ENCODE measurements at regions not wholly inside any gene's neighbourhood (a gene's known extent, or its start where the extent isn't known, plus 50 kb on each side); places are given as distances from the start of the nearest gene placed in this dataset.

GRCh38 chr16:79476580-79476979, 124.0 kb downstream of the MAF start:
- CTCF ChIA-PET (ENCODE audit: partially characterized antibody): interaction anchor here (1.0 kb wide), 1 partner anchor 60 kb away, joined by 7 read pairs; no protein-coding TSS in a partner anchor
- no peaks in the 10 kb centered on the region for H3K36me3 ChIP-seq (ENCODE audit: control insufficient read depth in 2 of 4, insufficient read depth in 4 of 4, low read length in 3 of 4)
- H3K4me3 ChIP-seq (ENCODE audit: extremely low read depth in 1 of 4, insufficient read depth in 2 of 4, low read depth in 3 of 4, low read length in 4 of 4): no peak overlapping the region
- no peak overlapping the region for H2BK15ac ChIP-seq (ENCODE audit: low read length)
- no peak overlapping the region for H3K9ac ChIP-seq (replicated peaks in 1 of 4; ENCODE audit: extremely low read depth in 1 of 4, low read depth in 3 of 4, low read length in 3 of 4)
- no peak overlapping the region for H2BK12ac ChIP-seq (ENCODE audit: low read depth, low read length)
- H3K9me3 ChIP-seq (ENCODE audit: insufficient read depth in 2 of 2, low read depth in 1 of 2, low read length in 1 of 2): no peaks in the 10 kb centered on the region
- no peak overlapping the region for H2AK5ac ChIP-seq (ENCODE audit: low read depth, low read length)
- no peak overlapping the region for H2BK5ac ChIP-seq (ENCODE audit: low read depth, low read length)
- no peak overlapping the region for H3K14ac ChIP-seq (ENCODE audit: insufficient read length)
- no peak overlapping the region for H2BK20ac ChIP-seq (ENCODE audit: low read length)
- no peak overlapping the region for H3K18ac ChIP-seq (ENCODE audit: extremely low read depth, low read length)
- H4K8ac ChIP-seq (ENCODE audit: extremely low read depth, insufficient read depth, low read length): no peak overlapping the region
- no peaks in the 10 kb centered on the region for H3K27me3 ChIP-seq (replicated peaks in 1 of 4; ENCODE audit: control insufficient read depth in 3 of 4, extremely low read depth in 1 of 4, insufficient read depth in 3 of 4, low read length in 3 of 4)
- H4K91ac ChIP-seq (replicated peaks; ENCODE audit: insufficient read length, low read length): no peak overlapping the region
- H3K4me1 ChIP-seq (replicated peaks in 1 of 4; ENCODE audit: control insufficient read depth in 3 of 4, insufficient read depth in 4 of 4, low read length in 3 of 4): no peaks in the 10 kb centered on the region
- H4K5ac ChIP-seq (ENCODE audit: insufficient read length, low read depth, low read length): no peak overlapping the region
- H3K23ac ChIP-seq (ENCODE audit: insufficient read length): no peak overlapping the region
- DNase-seq (ENCODE audit: low read depth in 1 of 2, low spot score in 2 of 2) (no peak), FAIRE-seq (no peak)
- H3K56ac ChIP-seq (replicated peaks; ENCODE audit: insufficient read length, low read depth, low read length): no peak overlapping the region
- no peaks in the 10 kb centered on the region for H3K79me1 ChIP-seq (ENCODE audit: low read depth, low read length)
- WGBS, 2 experiments (ENCODE audit: extremely low coverage in 1 of 2, insufficient coverage in 1 of 2, insufficient read length in 1 of 2, insufficient replicate concordance in 2 of 2, low coverage in 1 of 2, low lambda C conversion rate in 2 of 2, missing lambda C conversion rate in 1 of 2): 95% methylated on average over 5 of the region's 5 CpGs; no CpG with 5 or more reads in 1 of the 2 experiments
- no peak overlapping the region for H3K4me2 ChIP-seq (ENCODE audit: insufficient read depth in 1 of 2, low read depth in 2 of 2, low read length in 2 of 2)
- H4K20me1 ChIP-seq (replicated peaks in 1 of 2; ENCODE audit: control insufficient read depth in 1 of 2, insufficient read depth in 2 of 2, low read length in 2 of 2): no peaks in the 10 kb centered on the region
- H3K23me2 ChIP-seq (ENCODE audit: low read depth, low read length): peaks cover 3% of the 10 kb centered on the region; the same call in 1 of the 2 replicates
- no peak overlapping the region for H2AFZ ChIP-seq (ENCODE audit: low read length)
- POLR2A ChIA-PET (ENCODE audit: partially characterized antibody): no interaction called here
- H3K4ac ChIP-seq (replicated peaks; ENCODE audit: insufficient read length, low read depth, low read length): no peak overlapping the region
- no peak overlapping the region for H3K27ac ChIP-seq (ENCODE audit: low read depth, low read length)
- no peaks in the 10 kb centered on the region for H3K79me2 ChIP-seq (ENCODE audit: control insufficient read depth in 1 of 2, insufficient read depth in 2 of 2, low read length in 2 of 2)
- no peak overlapping the region for H2BK120ac ChIP-seq (replicated peaks; ENCODE audit: low read depth, low read length)
- TF ChIP-seq SRF (IDR thresholded peaks at IDR 0.05; ENCODE audit: low read depth, low read length) (no peak), MAFK (IDR thresholded peaks at IDR 0.05; ENCODE audit: low read depth, low read length) (no peak), ZNF274 (IDR thresholded peaks at IDR 0.05; ENCODE audit: borderline replicate concordance, extremely low read depth, low read length) (no peak), KDM5A (IDR thresholded peaks at IDR 0.05; ENCODE audit: low read length) (no peak), YY1 (IDR thresholded peaks at IDR 0.05; ENCODE audit: low read depth, low read length) (no peak), POLR2AphosphoS5 (IDR thresholded peaks at IDR 0.05; ENCODE audit: low read depth, low read length) (no peak), JUND (IDR thresholded peaks at IDR 0.05; ENCODE audit: low read length) (no peak), ASH2L (IDR thresholded peaks at IDR 0.05; ENCODE audit: low read length) (no peak), RBBP5 (IDR thresholded peaks at IDR 0.05; ENCODE audit: borderline replicate concordance, low read depth, low read length) (no peak), TCF12 (IDR thresholded peaks at IDR 0.05; ENCODE audit: low read depth, low read length) (no peak), POU5F1 (IDR thresholded peaks at IDR 0.05; ENCODE audit: low read depth, low read length) (no peak), HDAC2 (IDR thresholded peaks at IDR 0.05; ENCODE audit: borderline replicate concordance in 1 of 2, low read depth in 2 of 2, low read length in 2 of 2) (no peak), CHD1 (IDR thresholded peaks at IDR 0.05; ENCODE audit: low read depth, low read length) (no peak), RFX5 (IDR thresholded peaks at IDR 0.05; ENCODE audit: borderline replicate concordance, low read depth, low read length) (no peak)
- TF ChIP-seq, protein P1, sequence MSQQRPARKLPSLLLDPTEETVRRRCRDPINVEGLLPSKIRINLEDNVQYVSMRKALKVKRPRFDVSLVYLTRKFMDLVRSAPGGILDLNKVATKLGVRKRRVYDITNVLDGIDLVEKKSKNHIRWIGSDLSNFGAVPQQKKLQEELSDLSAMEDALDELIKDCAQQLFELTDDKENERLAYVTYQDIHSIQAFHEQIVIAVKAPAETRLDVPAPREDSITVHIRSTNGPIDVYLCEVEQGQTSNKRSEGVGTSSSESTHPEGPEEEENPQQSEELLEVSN (IDR thresholded peaks at IDR 0.05): no peak

All from H1 (cell line).